ENCODE measurements at regions not wholly inside any gene's neighbourhood (a gene's known extent, or its start where the extent isn't known, plus 50 kb on each side); places are given as distances from the start of the nearest gene placed in this dataset.

DNA sequence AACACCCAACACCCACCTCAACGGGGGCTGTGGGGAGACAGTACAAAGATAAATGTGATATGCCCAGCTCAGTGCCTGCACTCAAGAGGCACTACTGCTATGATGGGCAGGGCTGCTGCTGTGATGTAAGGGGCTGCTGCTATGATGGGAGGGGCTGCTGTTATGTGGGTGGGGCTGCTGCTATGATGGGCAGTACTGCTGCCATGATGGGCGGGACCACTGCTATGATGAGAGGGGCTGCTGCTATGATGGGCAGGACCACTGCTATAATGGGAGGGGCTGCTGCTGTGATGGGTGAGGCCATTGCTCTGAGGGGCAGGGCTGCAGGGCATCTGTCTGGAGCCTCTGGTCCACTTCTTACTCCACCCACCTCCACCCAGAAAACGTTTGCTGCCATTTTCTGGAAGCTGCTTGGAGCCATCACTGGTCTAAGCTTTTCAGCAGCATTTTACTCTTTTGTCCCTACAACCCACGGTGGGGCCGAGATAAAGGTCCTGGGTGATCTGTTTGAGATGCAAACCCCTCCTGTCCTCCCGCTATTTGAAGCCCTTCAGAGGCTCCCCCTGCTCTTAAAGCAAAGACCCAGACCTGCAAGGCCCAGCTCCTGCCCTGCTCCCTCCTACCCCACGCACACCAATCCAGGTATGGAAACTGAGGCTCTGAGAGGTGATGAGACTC is 656.9 kb downstream of the PTPRU start:
- TF ChIP-seq POLR2A (IDR thresholded peaks at IDR 0.05; ENCODE audit: low read length) (no peak), GATA1 (IDR thresholded peaks at IDR 0.05; ENCODE audit: low read depth, low read length) (no peak)

Data from erythroblast (primary cell).